OCI-LY7 (cell line): ENCODE measurements at regions not wholly inside any gene's neighbourhood (a gene's known extent, or its start where the extent isn't known, plus 50 kb on each side); places are given as distances from the start of the nearest gene placed in this dataset.
"Not testable (repeated sequence)": the region's sequence is repeated elsewhere in the genome, so short reads cannot be mapped to it uniquely, and the experiment has no call there.

ENCODE experiments used
- BruUV-seq: library from RNA; stranded (reverse); fragments of 400-500 nt; replicated peaks from 2 replicates; lab custom pipeline; 2021; lab: Mats Ljungman, UMichigan
- CTCF ChIA-PET: fragments of 300-600 bp; sonication (Branson Sonifier 250); formaldehyde crosslinking; loops from one replicate; lab custom pipeline; 2022; ENCODE audit warnings: antibody characterized with exemption; ENCODE audit not compliant: unreplicated experiment; lab: Charles Lee
- POLR2A ChIA-PET: fragments of 300-600 bp; sonication (Branson Sonifier 250); formaldehyde crosslinking; loops from one replicate; lab custom pipeline; 2022; ENCODE audit warnings: antibody characterized with exemption; lab: Charles Lee
- DNase-seq: peaks from one replicate; pipeline ENCODE4 v3.0.0-alpha.2; 2015; ENCODE audit warnings: low spot score
- H2AFZ ChIP-seq: fragments of 200-600 bp; sonication (generic), shearing (Covaris generic); 2 replicates; pipeline ENCODE4 v1.6.1; 2014; ENCODE audit warnings: mild to moderate bottlenecking, antibody characterized with exemption, low read length, moderate library complexity
- H3K27ac ChIP-seq: fragments of 200-600 bp; sonication (generic); 2 replicates; pipeline ENCODE4 v1.5.1; 2014; ENCODE audit warnings: mixed run types, low read depth, mild to moderate bottlenecking, moderate library complexity, low read length, inconsistent platforms; ENCODE audit not compliant: poor library complexity, severe bottlenecking
- H3K36me3 ChIP-seq: fragments of 200-600 bp; sonication (generic); 2 replicates; pipeline ENCODE4 v1.6.1; 2014; ENCODE audit warnings: mild to moderate bottlenecking, antibody characterized with exemption, low read length, moderate library complexity, mixed read lengths; ENCODE audit not compliant: insufficient read depth
- H3K4me1 ChIP-seq: fragments of 200-600 bp; sonication (generic); 2 replicates; pipeline ENCODE4 v1.5.1; 2014; ENCODE audit warnings: mild to moderate bottlenecking, low read length; ENCODE audit not compliant: insufficient read depth, poor library complexity, severe bottlenecking
- H3K4me2 ChIP-seq: fragments of 200-600 bp; sonication (generic); 2 replicates; pipeline ENCODE4 v1.6.1; 2014; ENCODE audit warnings: mild to moderate bottlenecking, low read length
- H3K4me3 ChIP-seq: fragments of 200-600 bp; sonication (generic); 2 replicates; pipeline ENCODE4 v1.5.1; 2014; ENCODE audit warnings: mild to moderate bottlenecking, low read depth, low read length; ENCODE audit not compliant: poor library complexity, severe bottlenecking
- H3K79me2 ChIP-seq: fragments of 200-600 bp; sonication (generic); 2 replicates; pipeline ENCODE4 v1.6.1; 2016; ENCODE audit warnings: low read depth, mild to moderate bottlenecking, low read length, moderate library complexity, mixed read lengths; ENCODE audit not compliant: insufficient read depth
- H3K9me2 ChIP-seq: fragments of 200-600 bp; sonication (generic); 2 replicates; pipeline ENCODE4 v1.6.1; 2016; ENCODE audit warnings: mild to moderate bottlenecking, low read length, mixed read lengths; ENCODE audit not compliant: insufficient read depth
- H3K9me3 ChIP-seq: fragments of 200-600 bp; sonication (generic); 2 replicates; pipeline ENCODE4 v1.6.1; 2014; ENCODE audit warnings: mild to moderate bottlenecking, mixed run types, low read length, mixed read lengths
- H4K20me1 ChIP-seq: fragments of 200-600 bp; sonication (generic); 2 replicates; pipeline ENCODE4 v1.6.1; 2014; ENCODE audit warnings: mild to moderate bottlenecking, antibody characterized with exemption, low read length, moderate library complexity, mixed read lengths; ENCODE audit not compliant: insufficient read depth
- CTCF ChIP-seq: fragments of 200-600 bp; sonication (generic); conservative IDR thresholded peaks from 2 replicates; pipeline ENCODE4 v1.5.1; 2014; ENCODE audit warnings: mild to moderate bottlenecking, antibody characterized with exemption, low read length, moderate library complexity, mixed read lengths
- EZH2phosphoT487 ChIP-seq: fragments of 200-600 bp; sonication (generic); IDR thresholded peaks from 2 replicates; pipeline ENCODE4 v1.6.1; 2018; ENCODE audit warnings: low read depth, borderline replicate concordance, mild to moderate bottlenecking, mixed run types, antibody characterized with exemption, low read length, moderate library complexity, mixed read lengths
- intact Hi-C: fragments of 100-400 bp; cut with micrococcal nuclease; formaldehyde crosslinking; loops from one replicate; pipeline ENCODE4 v1.10.0; 2022; ENCODE audit not compliant: unreplicated experiment

- H3K9me3 ChIP-seq, DNase-seq, H3K79me2 ChIP-seq, POLR2A ChIA-PET, CTCF ChIA-PET, H3K27ac ChIP-seq, H3K4me1 ChIP-seq, H3K36me3 ChIP-seq, H4K20me1 ChIP-seq, H3K4me3 ChIP-seq, H2AFZ ChIP-seq, H3K4me2 ChIP-seq, H3K9me2 ChIP-seq, BruUV-seq: not testable (repeated sequence)
- intact Hi-C loops = loop anchor here (10.0 kb wide), 1 partner anchor 277 kb away; no protein-coding TSS in a partner anchor
These were observed 58.7 kb upstream of the SNRK start for GRCh38 chr3:43227685-43228084.

- no peaks in the 10 kb centered on the region for H3K9me3 ChIP-seq
- no peaks in the 10 kb centered on the region for H3K9me2 ChIP-seq
- no peak overlapping the region for H3K4me2 ChIP-seq
- intact Hi-C loops = loop anchor here (10.0 kb wide), 1 partner anchor 280 kb away; no protein-coding TSS in a partner anchor
- H4K20me1 ChIP-seq = no peaks in the 10 kb centered on the region
- H3K4me3 ChIP-seq = no peak overlapping the region
- TF ChIP-seq CTCF = no peak
- no peak for TF ChIP-seq EZH2phosphoT487
- no peaks in the 10 kb centered on the region for H3K4me1 ChIP-seq
- H3K27ac ChIP-seq = no peak overlapping the region
- CTCF ChIA-PET = no interaction called here
- H2AFZ ChIP-seq = no peak overlapping the region
- H3K36me3 ChIP-seq = no peaks in the 10 kb centered on the region
- DNase-seq = no peak
- POLR2A ChIA-PET = no interaction called here
- no peaks in the 10 kb centered on the region for H3K79me2 ChIP-seq
- BruUV-seq = no TSS peak
These were observed 61.8 kb upstream of the SNRK start for GRCh38 chr3:43224405-43225073.

GRCh38 chr3:43223670-43224364 is 62.5 kb upstream of the SNRK start:
- H2AFZ ChIP-seq = no peak overlapping the region
- peak; percentile 4 for DNase-seq
- H3K4me3 ChIP-seq = no peak overlapping the region
- H3K36me3 ChIP-seq = no peaks in the 10 kb centered on the region
- intact Hi-C loops = loop anchor here (2.0 to 10.0 kb wide), 2 partner anchors 155 to 281 kb away; no protein-coding TSS in a partner anchor
- no TSS peak for BruUV-seq
- ChIA-PET POLR2A (interaction anchor here (0.6 to 0.8 kb wide), 6 partner anchors 9 to 1417 kb away, joined by 3 to 6 read pairs (median 4); no protein-coding TSS in a partner anchor), CTCF (no interaction called here)
- H3K9me2 ChIP-seq = no peaks in the 10 kb centered on the region
- H3K9me3 ChIP-seq = no peaks in the 10 kb centered on the region
- H3K79me2 ChIP-seq = no peaks in the 10 kb centered on the region
- H3K4me1 ChIP-seq = no peaks in the 10 kb centered on the region
- H3K27ac ChIP-seq = no peak overlapping the region
- no peak for TF ChIP-seq EZH2phosphoT487
- peak; percentile 67 for TF ChIP-seq CTCF
- no peak overlapping the region for H3K4me2 ChIP-seq
- H4K20me1 ChIP-seq = no peaks in the 10 kb centered on the region
